HUES6 (cell line): ENCODE measurements at regions not wholly inside any gene's neighbourhood (a gene's known extent, or its start where the extent isn't known, plus 50 kb on each side); places are given as distances from the start of the nearest gene placed in this dataset.

Source experiments
- H3K27ac ChIP-seq: 2 replicates; pipeline ENCODE4 v1.7.0; 2013; ENCODE audit warnings: low read depth, mild to moderate bottlenecking, low read length, inconsistent platforms
- H3K27me3 ChIP-seq: 2 replicates; pipeline ENCODE4 v1.6.1; 2013; ENCODE audit warnings: low read length; ENCODE audit not compliant: control insufficient read depth, insufficient read depth
- H3K36me3 ChIP-seq: 2 replicates; pipeline ENCODE4 v1.6.1; 2013; ENCODE audit warnings: low read length; ENCODE audit not compliant: control insufficient read depth, insufficient read depth
- H3K4me1 ChIP-seq: 2 replicates; pipeline ENCODE4 v1.6.1; 2013; ENCODE audit warnings: low read length; ENCODE audit not compliant: control insufficient read depth, insufficient read depth
- H3K4me3 ChIP-seq: 2 replicates; pipeline ENCODE4 v1.5.1; 2013; ENCODE audit warnings: low read depth, low read length
- H3K9ac ChIP-seq: one replicate; pipeline ENCODE4 v1.6.1; 2013; ENCODE audit warnings: mild to moderate bottlenecking, low read length
- H3K9me3 ChIP-seq: 2 replicates; pipeline ENCODE4 v1.6.1; 2013; ENCODE audit warnings: low read depth, low read length; ENCODE audit not compliant: control insufficient read depth, insufficient read depth

GRCh38 chr17:12489325-12489724, 176.4 kb upstream of the MYOCD start:
- no peaks in the 10 kb centered on the region for H3K27me3 ChIP-seq
- H3K27ac ChIP-seq = no peak overlapping the region
- no peak overlapping the region for H3K4me3 ChIP-seq
- no peaks in the 10 kb centered on the region for H3K4me1 ChIP-seq
- no peaks in the 10 kb centered on the region for H3K9me3 ChIP-seq
- H3K36me3 ChIP-seq = no peaks in the 10 kb centered on the region
- H3K9ac ChIP-seq = no peak overlapping the region

DNA sequence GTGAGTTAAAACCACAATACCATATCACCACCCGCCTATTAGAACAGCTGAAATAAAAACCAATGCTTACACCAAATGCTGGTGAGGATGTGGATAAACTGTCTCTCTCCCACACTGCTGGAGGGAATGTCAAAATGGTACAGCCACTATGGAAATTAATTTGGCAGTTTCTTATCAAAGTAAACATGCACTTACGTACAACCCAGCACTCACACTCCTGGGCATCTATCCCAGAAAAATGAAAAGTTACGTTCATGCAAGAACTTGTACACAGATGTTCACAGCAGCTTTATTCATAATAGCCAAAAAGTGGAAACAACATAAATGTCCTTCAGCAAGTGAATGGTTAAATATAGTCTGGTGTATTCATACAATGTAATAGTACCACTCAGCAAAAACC, 173.2 kb upstream of the MYOCD start:
- Histone ChIP-seq H3K4me1 (no peaks in the 10 kb centered on the region), H3K36me3 (no peaks in the 10 kb centered on the region), H3K4me3 (no peak overlapping the region), H3K27me3 (no peaks in the 10 kb centered on the region), H3K9me3 (no peaks in the 10 kb centered on the region), H3K9ac (no peak overlapping the region), H3K27ac (no peak overlapping the region)

- no peak overlapping the region for H3K4me3 ChIP-seq
- no peaks in the 10 kb centered on the region for H3K27me3 ChIP-seq
- no peaks in the 10 kb centered on the region for H3K36me3 ChIP-seq
- H3K27ac ChIP-seq = no peak overlapping the region
- H3K4me1 ChIP-seq = no peaks in the 10 kb centered on the region
- no peaks in the 10 kb centered on the region for H3K9me3 ChIP-seq
- no peak overlapping the region for H3K9ac ChIP-seq
Observed at GRCh38 chr17:12505866-12506265, 159.8 kb upstream of the MYOCD start.

DNA sequence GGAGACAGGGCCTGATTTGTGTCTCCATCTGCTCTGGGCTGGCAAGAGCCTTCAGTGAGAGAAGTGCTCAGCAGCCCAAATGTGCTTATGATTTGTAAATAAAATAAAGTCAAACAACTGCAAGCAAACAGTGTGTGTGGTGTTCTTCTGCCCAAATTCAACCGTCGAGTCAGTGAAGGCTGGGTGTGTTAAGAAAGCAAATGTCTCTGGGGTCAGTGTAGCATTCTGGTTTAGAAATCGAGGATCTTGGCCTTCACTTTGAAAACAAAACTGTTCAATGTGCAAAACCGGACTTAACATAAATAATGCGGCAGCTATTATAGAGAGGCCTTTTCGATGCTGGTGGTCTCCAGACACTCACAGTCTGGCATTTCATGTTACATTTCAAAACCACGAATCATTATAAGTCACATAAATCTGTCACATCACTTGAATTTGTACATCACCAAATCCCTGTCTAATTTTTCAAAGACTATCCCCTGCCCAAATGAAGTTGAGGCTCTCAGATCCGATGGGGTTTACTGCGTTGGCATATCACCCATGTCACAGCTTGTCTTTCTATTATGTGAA, 158.6 kb upstream of the MYOCD start:
- no peaks in the 10 kb centered on the region for H3K4me1 ChIP-seq
- no peak overlapping the region for H3K4me3 ChIP-seq
- no peaks in the 10 kb centered on the region for H3K9me3 ChIP-seq
- H3K27me3 ChIP-seq = no peaks in the 10 kb centered on the region
- no peaks in the 10 kb centered on the region for H3K36me3 ChIP-seq
- no peak overlapping the region for H3K27ac ChIP-seq
- H3K9ac ChIP-seq = no peak overlapping the region

- H3K36me3 ChIP-seq = no peaks in the 10 kb centered on the region
- no peaks in the 10 kb centered on the region for H3K4me1 ChIP-seq
- no peaks in the 10 kb centered on the region for H3K9me3 ChIP-seq
- no peaks in the 10 kb centered on the region for H3K27me3 ChIP-seq
- H3K4me3 ChIP-seq = no peak overlapping the region
- no peak overlapping the region for H3K9ac ChIP-seq
- H3K27ac ChIP-seq = no peak overlapping the region
Observed at GRCh38 chr17:12509801-12510200, 155.9 kb upstream of the MYOCD start.

- Histone ChIP-seq H3K9me3 (no peaks in the 10 kb centered on the region), H3K36me3 (no peaks in the 10 kb centered on the region), H3K4me1 (no peaks in the 10 kb centered on the region), H3K27me3 (no peaks in the 10 kb centered on the region), H3K27ac (no peak overlapping the region), H3K4me3 (no peak overlapping the region), H3K9ac (no peak overlapping the region)
Observed at GRCh38 chr17:12510535-12510934, 155.2 kb upstream of the MYOCD start.

DNA sequence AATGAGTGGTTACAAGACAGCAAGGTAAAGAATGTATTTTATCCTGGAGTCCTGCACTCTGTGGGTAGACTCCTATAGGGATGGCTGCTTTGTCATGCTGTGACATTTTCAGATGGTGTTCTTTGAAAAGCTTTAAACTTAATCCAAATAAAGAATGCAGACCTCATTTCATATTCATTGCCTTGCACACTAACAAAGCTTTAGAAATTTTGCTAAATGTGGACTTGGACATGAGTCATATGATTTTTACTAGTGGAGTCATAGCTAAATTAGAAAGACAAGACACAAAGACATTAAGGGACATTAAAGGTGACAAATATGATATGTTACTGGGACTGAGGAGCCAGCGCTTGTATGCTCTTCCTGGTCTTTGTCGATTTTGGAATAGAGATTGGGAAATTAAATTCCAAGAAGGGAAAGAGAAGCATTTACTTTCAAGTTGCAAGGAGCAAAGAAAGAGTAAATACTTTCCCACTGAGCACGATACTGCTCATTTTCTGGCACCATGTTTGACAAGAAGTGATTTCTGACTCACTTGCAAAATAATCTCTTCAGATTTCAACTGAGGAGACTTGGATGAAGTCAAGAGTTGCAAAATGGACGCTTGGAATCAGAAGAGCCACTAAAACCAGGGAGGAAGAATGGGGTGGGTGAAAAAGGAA, 152.9 kb upstream of the MYOCD start:
- Histone ChIP-seq H3K9ac (no peak overlapping the region), H3K4me3 (no peak overlapping the region), H3K27ac (no peak overlapping the region), H3K4me1 (no peaks in the 10 kb centered on the region), H3K9me3 (no peaks in the 10 kb centered on the region), H3K36me3 (no peaks in the 10 kb centered on the region), H3K27me3 (no peaks in the 10 kb centered on the region)

GRCh38 chr17:12514596-12514995, 151.1 kb upstream of the MYOCD start:
- H3K4me3 ChIP-seq = no peak overlapping the region
- H3K4me1 ChIP-seq = no peaks in the 10 kb centered on the region
- no peak overlapping the region for H3K9ac ChIP-seq
- no peaks in the 10 kb centered on the region for H3K27me3 ChIP-seq
- H3K27ac ChIP-seq = no peak overlapping the region
- no peaks in the 10 kb centered on the region for H3K9me3 ChIP-seq
- H3K36me3 ChIP-seq = no peaks in the 10 kb centered on the region

- no peak overlapping the region for H3K27ac ChIP-seq
- no peak overlapping the region for H3K9ac ChIP-seq
- H3K4me1 ChIP-seq = peaks cover 5% of the 10 kb centered on the region; the same call in 1 of the 2 replicates
- no peak overlapping the region for H3K4me3 ChIP-seq
- H3K36me3 ChIP-seq = no peaks in the 10 kb centered on the region
- H3K27me3 ChIP-seq = no peaks in the 10 kb centered on the region
- H3K9me3 ChIP-seq = no peaks in the 10 kb centered on the region
Observed at GRCh38 chr17:12519956-12520594, 145.6 kb upstream of the MYOCD start.

DNA sequence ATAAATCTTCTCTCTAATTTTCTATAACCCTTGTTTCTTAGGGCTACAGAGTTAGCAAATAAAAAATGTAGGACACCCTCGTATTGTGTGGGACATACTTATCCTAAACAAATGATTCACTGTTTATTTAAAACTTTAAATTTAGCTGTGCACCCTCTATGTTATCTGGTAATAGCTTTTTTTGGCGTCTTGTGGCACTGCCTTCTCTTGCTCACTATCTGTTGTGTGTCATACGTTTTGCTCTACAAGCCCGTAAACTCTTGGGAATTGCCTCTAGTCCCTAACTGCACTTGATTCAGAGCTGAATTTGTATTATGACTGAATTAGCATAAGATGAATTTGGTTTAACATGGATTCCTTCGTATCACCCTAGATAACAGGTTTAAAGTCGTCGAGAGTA, 144.3 kb upstream of the MYOCD start:
- Histone ChIP-seq H3K27ac (no peak overlapping the region), H3K4me1 (peaks cover 5% of the 10 kb centered on the region; the same call in 1 of the 2 replicates), H3K27me3 (no peaks in the 10 kb centered on the region), H3K9ac (no peak overlapping the region), H3K4me3 (no peak overlapping the region), H3K36me3 (no peaks in the 10 kb centered on the region), H3K9me3 (no peaks in the 10 kb centered on the region)

- H3K36me3 ChIP-seq = no peaks in the 10 kb centered on the region
- H3K27me3 ChIP-seq = no peaks in the 10 kb centered on the region
- no peak overlapping the region for H3K4me3 ChIP-seq
- no peak overlapping the region for H3K9ac ChIP-seq
- H3K4me1 ChIP-seq = peaks cover 5% of the 10 kb centered on the region; the same call in 1 of the 2 replicates
- no peak overlapping the region; the same call in 1 of the 2 replicates for H3K27ac ChIP-seq
- H3K9me3 ChIP-seq = no peaks in the 10 kb centered on the region
Observed at GRCh38 chr17:12522336-12522735, 143.4 kb upstream of the MYOCD start.
